Fibroblast of skin of left biceps (primary cell): ENCODE measurements at regions not wholly inside any gene's neighbourhood (a gene's known extent, or its start where the extent isn't known, plus 50 kb on each side); places are given as distances from the start of the nearest gene placed in this dataset.
"Not testable (repeated sequence)": the region's sequence is repeated elsewhere in the genome, so short reads cannot be mapped to it uniquely, and the experiment has no call there.

Source experiments
- DNase-seq, 2 experiments: peaks; one replicate each; pipeline ENCODE4 v3.0.0-alpha.2; 2013; ENCODE audit warnings: low read depth in 2 of 2

DNA sequence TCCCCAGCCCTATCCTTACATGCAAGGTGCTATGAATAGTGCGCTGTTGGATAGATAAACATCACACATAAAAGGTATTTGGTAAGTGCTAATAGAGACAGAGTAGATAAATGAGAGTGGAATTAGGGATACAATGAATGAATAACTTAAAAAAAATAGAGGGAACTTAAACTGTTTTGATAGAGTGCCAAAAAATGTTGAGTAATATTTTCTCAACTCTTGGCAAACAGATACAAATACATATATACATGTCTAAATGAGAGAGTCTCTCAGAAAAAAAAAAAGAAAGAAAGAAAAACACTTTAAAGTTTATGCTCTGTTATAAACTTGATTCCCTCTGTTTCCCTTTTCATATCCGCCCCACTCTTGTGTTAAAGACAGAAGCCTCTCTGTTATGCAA lies 667.4 kb downstream of the ROBO2 start:
- DNase-seq = peak in 1 of 2 experiments; percentile 1

DNA sequence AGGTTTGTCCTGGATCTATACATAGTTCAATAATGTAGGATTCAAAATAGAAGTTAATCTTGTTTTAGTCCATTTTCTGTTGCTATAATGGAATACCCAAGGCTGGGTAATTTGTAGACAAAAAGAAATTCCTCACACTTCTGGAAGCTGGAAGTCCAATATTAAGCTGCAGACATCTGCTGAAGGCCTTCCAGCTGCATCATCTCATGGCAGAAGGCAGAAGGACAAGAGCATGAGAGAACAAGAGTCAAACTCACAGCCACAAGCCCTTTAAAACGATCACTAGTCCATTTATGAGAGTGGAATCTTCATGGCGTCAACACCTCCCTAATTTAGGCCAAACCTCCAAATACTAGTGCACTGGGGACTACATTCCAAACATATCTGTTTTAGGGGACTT lies 669.3 kb downstream of the ROBO2 start:
- no peak for DNase-seq

DNA sequence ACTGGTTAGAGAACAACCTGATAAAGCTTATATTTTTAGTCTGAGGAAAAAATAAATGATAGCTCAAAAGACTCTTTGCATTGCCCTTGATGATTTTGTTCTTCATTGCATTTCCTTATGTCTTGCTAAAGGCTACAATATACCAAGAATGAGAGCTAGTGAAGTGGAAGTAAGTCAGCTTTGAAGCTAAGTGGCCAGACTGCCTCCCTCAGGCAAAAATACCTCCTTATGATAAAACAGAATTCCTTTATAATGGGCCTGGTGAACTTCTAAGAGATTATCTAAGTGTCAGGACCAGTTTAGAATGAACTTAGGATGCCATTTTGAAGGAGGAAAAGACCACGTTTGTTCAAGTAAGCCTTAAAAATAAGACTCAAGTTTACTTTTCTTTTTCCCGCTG lies 678.4 kb downstream of the ROBO2 start:
- no peak for DNase-seq

DNA sequence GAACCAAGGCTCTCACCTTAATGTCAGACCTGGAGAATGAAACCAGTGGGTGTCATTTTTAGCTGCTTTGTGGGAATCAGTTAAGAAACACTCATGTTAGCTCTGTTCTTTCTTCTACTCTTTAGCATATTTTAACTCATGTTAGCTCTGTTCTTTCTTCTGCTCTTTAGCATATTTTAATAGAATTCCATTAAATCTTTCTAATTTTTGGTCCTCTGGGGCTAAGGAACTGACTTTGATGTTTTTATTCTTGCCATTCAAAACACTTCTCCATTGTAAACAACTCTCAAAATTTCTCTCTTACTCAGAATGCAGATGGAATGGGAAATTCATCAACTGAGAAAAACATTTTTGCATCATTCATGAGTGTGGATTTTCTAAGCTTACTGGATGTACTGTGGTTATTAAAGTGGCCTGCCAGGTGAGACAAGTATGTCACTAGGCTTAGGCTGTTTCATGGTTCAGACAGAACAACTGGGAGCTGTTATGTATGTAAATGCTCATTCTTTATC lies 680.6 kb downstream of the ROBO2 start:
- DNase-seq = no peak

DNA sequence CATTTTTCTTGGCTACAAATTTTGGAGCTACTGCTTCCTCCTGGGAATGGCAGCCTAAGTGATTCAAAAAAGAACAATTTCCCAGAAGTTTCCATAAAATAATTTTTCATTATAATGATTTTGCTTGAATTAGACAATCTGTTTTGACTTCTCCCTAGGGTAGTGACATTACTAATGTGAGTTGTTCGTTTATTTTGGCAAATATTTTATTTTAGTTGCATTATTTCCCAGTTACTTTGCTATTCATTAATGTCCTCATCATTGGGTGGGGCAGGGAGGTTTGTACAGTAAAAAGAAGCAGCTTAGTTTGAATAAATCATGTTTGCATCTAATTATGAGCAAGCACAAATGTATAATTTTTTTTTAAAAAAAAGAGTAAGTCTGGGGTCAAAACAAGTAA lies 686.6 kb downstream of the ROBO2 start:
- DNase-seq = no peak

DNA sequence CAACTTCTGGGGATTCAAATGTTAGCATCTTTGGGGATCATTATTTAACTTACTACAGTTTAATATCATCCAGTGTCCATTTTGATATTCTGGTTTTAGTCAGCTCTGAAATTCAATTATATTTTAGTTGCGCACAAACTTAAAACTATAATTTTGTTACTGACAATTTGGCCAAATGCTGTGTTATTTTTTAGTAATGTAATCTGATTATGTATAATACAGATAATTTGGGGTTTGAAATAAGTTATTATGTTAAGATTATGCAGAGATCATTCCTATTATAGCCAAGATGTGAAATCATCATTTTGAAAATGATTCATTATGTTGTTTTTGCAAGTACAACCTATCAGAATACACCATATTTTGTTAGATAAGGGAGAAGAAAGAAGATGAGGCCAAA lies 706.1 kb downstream of the ROBO2 start:
- DNase-seq = no peak

DNA sequence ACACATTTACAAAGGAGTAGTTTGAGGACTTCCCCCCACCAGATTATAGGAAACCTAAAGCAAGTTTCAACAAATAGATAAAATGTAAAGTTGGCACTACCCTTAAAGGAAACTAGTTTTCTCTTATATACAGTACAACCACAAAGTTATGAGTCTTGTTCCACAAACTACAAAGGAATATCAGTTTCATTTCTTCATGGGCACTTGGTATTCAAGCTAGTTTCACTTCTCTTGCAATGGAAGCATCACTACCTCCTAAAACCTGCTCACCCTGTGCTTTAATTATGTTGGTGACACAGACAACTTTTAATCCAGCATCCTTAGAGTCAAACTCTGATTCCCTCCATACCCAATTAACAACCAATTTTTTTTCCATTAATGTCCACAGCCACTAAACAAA lies 707.0 kb downstream of the ROBO2 start:
- DNase-seq = no peak

DNA sequence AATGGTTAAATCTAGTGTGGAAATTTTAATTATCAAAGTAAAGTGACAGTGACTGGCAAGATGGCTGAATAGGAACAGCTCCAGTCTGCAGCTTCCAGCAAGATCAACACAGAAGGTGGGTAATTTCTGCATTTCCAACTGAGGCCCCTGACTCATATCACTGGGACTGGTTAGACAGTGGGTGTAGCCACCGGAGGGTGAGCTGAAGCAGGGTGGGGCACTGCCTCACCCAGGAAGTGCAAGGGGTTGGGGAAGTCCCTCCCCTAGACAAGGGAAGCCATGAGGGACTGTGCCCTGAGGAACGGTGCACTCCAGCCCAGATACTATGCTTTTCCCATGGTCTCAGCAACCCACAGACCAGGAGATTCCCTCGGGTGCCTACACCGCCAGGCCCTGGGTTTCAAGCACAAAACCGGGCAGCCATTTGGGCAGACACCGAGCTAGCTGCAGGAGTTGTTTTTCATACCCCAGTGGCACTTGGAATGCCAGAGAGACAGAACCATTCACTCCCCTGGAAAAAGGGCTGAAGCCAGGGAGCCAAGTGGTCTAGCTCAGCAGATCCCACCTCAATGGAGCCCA lies 716.6 kb downstream of the ROBO2 start:
- DNase-seq = not testable (repeated sequence)

DNA sequence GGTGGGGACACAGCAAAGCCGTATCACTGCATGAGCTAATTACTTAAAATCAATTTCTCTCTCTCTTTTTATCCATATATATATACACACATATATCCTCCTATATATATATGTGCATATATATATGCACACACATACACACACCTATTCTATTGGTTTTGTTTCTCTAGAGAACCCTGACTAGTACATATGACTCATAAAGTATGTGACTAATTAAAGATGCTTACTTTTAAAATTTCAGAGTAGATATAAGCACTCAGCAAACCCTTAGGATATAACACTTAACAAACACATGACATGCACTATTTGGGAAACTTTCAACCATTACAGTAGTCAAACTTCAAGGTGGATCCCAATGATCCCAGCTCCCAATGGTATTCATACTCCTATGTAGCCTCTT lies 732.6 kb downstream of the ROBO2 start:
- no peak for DNase-seq

DNA sequence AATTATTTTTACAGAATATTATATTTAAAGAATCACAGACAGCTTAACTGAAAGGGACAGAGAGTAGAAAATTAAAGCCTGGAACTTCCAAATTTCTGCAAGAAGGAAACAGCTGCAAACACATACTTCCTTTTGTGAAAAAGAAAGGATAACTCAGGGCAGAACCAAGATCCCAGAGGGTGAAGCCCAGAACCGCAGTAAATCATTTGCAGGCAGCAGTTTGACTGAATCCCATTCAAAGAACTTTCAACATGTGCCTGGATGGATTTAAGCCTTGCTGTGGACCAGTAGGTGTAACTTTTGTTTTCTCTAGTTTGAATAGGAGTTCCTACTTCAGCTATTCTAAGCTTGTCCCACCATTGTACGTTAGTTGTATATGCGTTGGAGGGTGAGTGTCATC lies 733.2 kb downstream of the ROBO2 start:
- DNase-seq = no peak

DNA sequence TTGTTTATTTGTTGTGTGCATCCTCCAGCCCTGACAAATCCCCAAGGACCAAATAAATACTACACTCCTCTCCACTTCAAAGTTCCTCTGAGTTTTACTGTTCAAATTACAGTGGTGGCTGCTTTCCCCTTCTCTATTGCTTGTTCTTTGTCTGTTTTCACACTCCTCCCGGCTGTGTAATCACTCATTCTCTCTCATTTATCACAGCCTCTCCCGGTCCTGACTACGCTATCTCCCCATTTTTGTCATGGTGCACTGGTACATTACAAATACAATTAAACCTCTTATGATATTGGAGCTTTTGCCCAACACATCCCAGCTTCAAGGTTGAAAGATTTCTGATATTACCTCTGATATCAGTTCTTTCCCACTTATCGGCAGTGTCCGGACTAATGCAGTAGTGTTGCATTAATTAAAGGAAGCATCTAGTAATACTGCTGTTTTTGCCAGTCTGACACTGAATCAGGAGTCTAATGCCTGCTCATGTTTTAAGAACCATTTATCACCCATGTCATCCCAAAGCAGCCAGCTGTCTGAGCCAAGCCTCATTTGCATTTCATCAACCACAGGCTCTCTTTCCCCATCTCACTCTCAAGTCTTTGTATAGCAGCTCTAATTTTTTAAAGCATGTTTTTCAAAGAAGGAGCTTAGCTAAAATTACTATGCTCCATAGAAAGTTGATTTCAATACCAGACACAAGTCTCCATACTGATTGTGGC lies 740.5 kb downstream of the ROBO2 start:
- DNase-seq = no peak

DNA sequence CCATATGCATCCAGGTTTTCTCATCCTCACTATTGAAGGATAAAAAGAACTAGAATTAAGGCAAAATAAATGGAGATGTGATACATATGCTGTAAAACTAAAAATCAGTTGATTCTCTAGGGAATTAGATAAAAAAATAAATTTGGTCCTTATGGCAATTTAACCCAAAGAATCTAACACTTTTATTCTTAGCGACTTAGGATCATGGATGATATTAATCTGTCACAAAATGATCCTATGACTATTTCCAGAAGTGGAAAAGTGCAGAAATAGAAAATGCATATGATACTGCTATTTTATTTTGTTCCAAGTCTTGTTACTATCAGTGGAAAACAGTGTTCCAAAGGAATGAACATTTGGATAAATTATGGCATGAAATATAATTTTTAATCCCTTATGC lies 746.3 kb downstream of the ROBO2 start:
- DNase-seq = no peak

DNA sequence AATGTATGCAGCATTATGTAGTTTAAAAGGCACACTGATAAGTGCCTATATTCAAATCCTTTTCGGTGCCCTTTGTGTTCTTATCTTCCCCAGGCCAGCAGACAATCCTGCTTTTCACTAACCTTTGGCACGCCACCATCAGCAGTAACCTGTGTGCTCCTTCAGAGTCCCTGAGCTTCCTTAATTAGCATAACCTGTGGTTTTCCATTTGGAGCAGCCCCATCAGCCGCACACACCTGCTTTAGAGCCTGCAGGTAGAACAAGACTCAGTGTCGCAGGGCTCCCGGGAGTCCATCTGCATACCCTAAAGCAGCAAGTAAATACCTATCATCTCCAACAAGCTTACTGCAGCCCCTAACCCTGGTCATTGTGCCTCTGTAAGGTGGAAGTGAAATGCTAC lies 755.1 kb downstream of the ROBO2 start:
- no peak for DNase-seq

DNA sequence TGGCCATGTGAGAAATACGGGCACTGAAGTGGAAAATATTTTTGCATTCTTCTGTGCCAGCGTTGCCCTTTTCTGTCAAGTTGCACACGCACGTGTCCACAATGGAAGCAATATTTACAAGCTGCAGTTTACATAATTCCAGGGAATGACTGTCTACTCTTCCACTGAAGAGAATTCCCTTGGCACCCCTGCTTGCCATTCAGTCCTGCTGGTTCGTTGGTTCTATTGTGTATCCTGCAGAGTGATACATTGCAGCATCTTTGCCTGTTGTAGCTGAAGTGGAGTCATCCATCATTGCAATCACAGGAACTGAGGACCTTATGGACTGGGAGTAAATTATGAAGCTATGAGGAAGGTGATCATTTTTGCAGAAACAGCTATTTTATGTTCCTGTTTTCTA lies 759.4 kb downstream of the ROBO2 start:
- DNase-seq = no peak

DNA sequence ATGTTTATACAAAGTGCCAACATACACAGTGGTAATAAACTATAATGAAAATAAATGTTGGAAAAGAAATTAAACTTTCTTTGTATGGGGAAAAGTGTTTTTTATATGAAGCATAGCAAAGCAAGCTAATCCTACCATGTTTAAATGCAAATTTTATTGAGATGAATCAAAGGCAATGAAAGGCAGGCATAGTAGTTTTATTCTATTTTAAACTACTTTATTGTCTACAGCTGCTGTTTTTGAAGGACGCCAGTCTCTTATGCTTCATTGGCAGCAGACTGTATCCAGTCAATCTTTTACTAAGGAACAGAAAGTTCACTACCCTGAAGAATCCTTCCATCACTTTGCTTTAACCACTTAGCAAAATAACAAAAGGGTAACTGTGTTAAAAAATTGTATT lies 761.0 kb downstream of the ROBO2 start:
- no peak for DNase-seq

DNA sequence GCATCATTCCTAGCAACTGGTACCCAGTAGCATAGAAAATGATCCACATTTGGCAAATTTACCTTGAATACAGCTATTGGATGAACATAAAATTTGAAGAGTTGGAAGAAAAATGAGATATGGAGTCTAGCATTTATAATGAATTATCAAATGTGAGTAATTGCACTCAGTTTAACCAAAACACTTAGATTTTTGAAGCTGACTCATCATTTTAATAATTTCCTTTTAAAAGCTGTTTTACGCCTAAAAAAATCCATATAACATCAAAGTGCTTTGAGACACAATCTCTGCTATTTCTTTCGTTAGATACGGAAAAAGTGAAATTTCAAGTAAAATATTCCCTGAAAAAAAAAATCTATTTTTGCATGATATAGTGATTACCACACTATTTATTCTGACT lies 767.4 kb downstream of the ROBO2 start:
- DNase-seq = no peak

DNA sequence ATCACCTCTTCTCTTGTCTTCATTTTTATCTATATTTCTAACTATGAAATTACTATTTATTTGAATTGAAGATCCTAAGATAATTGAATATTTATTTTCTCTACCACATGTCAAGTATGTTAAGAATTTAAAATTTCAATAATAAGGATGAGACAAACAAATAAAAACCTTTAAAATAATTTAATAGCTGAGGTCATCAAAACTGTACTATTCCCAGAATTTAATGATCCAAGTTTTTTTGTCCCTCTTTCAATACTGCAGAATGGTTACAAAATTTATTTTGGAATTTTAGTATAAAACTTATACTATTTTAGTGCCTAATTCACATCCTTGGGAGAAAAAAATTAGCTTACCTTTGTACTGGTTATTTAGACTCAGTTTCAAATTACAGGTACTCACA lies 774.9 kb downstream of the ROBO2 start:
- no peak for DNase-seq

DNA sequence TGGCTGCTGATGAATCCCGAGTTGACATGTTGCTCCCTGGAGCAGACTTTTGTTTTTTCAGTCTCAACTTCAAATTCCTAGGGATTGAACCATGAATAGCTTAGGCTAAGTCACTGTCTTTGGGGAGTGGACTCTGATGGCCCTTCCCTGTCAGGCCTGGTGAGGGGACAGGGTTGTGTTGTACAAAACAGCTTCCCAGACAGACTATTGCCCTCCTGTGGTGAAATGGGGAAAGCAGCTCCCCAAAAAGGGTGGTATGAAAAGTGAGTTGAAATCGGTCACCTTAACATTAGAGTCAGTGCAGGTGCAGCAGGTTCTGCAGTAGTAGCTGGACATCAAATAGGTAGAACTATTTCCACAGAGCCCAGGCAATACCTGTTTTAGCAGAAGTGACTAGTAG lies 775.6 kb downstream of the ROBO2 start:
- no peak for DNase-seq

DNA sequence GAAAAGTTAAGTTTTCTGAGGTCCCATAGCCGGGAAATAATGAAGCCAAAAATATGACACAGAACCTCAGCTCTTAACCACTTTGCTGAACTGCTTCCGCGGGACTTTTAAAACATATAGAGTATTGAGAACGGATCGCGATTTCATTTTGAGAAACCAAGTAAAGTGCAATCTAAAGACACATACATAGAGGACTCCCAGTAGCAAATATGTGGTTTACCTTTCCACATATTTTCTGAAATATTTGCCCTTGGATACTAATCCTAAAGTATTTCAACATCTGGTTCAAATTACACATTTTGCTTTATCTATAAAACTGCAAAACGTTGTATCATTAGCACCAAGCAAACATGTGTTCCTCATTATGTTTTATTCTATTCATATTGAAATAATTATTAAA lies 776.5 kb downstream of the ROBO2 start:
- peak; percentile 34 to 47 for DNase-seq

DNA sequence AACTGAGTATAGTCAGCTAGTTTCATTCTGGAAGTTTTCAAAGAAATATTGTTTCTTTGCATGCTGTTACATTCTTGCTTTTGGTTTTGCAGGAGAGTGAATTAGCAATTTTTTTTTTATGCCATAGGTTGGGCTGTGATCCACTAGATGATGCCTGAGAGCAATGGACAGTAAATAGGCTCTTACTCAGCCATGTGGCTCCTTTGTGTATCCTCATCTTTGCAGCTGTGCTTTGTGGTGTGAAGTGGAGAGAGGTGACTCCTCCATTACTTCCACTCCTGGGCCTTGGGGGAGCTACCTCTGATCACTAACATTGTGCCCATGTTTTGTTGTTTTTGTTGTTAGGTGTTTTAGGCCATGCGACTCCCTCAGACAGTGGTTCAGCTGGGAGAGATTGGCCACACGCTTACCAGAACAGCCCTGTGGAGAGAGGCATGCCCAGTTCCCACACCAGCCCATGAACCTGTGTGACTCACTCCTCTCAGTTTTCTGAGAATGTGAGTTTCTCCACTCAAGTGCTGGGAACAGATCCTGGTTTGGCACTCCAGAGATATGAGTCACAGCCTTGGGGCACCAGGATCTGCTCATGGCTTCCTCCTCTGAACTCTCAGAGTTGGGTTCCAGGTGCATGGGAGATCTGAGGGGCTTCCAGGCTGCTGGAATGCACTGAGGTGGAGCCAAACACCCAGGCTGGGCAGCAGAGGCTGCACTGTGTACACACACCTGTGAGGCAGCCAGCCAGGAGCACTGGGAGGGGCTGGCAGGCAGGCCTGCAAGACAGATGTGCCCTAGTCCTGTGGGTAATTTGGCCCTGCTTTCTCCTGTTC lies 785.3 kb downstream of the ROBO2 start:
- peak; percentile 36 for DNase-seq

DNA sequence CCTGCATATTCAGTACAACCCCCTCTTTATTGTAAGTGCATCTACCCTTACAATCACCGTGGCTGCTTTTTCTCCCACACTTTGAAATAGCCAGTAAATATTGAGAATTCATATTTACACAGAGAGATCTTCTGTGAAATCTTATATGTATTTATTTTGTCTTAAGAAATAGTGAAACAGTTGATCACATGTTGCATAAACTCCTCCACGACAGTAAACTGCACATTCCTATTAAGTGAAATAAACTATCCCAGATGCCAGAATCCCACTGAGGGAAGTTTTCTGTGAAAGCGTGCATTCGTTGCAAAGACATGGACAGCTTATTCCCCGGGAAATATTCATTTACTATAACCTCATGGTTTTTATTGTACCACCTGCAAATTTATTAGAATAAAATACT lies 796.0 kb downstream of the ROBO2 start:
- peak in 1 of 2 experiments; percentile 6 for DNase-seq

DNA sequence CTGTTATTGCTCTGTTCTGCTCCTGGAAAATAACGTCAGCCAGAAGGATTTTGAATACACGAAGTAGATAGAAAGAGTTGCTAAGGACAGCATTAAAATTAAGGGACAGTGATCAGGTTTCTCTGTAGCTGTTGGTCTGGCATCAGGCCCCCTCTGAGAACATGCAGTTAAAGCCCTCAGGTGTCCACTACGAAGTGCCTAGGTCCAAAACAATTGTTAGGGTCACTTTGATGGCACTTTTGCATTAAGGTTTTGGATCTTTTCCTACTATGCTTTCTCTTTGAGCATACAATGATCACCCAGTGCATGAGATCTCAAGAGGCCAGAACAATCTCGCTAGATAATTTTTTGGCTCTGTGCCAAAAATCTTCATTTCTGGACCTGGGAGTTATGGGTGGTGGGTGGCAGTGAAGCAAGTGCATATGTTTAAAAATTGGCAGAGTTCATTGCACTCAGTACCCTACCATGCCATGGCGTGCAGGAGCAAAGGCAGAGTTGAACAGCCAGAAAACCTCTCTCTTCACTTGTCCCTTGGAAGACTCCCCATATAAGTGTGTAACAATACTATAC lies 797.6 kb downstream of the ROBO2 start:
- no peak for DNase-seq

DNA sequence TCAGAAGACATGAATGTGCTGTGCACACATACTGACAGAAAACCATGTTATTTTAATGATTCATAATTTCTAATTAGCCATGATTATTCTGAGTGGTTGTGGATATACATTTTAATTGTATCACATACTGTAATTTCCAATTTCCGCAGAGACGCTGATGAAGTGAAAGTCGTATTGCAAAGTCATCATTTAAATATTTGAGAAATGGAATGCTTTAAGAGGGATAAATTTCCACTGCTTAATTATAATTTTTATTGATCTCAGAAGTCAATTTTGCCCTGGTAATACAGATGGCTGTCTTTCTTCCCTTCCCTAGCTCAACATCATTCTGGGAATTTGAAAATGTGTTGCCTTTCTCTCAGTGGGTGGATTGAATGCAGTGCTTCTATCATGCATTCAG lies 819.3 kb downstream of the ROBO2 start:
- DNase-seq = no peak
